ENCODE measurements at regions not wholly inside any gene's neighbourhood (a gene's known extent, or its start where the extent isn't known, plus 50 kb on each side); places are given as distances from the start of the nearest gene placed in this dataset.

DNA sequence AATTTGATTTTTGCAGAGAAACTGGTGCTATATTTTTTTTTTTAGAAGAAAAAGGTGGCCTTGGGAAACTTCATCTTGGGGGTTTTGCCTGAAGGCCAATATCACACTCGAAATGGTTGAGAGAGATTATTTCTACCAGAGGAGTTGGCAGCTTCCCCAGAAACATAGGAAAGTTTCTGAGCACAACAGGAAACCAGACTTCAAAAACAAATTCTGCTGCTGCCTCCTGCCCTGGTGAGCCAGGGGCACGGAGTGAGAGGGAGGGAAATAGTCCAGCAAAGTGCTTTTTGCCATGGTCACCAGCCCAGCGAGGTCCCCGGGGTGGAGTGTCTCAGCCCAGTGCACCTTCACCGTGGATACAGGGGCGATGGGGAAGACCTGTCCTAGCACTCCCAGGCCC, 61.1 kb downstream of the FOXI2 start:
- no peak for TF ChIP-seq POLR2A (IDR thresholded peaks at IDR 0.05)
- TF ChIP-seq, protein P1, sequence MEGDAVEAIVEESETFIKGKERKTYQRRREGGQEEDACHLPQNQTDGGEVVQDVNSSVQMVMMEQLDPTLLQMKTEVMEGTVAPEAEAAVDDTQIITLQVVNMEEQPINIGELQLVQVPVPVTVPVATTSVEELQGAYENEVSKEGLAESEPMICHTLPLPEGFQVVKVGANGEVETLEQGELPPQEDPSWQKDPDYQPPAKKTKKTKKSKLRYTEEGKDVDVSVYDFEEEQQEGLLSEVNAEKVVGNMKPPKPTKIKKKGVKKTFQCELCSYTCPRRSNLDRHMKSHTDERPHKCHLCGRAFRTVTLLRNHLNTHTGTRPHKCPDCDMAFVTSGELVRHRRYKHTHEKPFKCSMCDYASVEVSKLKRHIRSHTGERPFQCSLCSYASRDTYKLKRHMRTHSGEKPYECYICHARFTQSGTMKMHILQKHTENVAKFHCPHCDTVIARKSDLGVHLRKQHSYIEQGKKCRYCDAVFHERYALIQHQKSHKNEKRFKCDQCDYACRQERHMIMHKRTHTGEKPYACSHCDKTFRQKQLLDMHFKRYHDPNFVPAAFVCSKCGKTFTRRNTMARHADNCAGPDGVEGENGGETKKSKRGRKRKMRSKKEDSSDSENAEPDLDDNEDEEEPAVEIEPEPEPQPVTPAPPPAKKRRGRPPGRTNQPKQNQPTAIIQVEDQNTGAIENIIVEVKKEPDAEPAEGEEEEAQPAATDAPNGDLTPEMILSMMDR (IDR thresholded peaks at IDR 0.05), result no peak

Data from uterus (tissue), 2 donors.